GM18499 (cell line): ENCODE measurements at regions not wholly inside any gene's neighbourhood (a gene's known extent, or its start where the extent isn't known, plus 50 kb on each side); places are given as distances from the start of the nearest gene placed in this dataset.

Experiments
- ATAC-seq: cut with Tn5 transposase; IDR thresholded peaks from one replicate; pipeline ENCODE4 v1.9.1; 2021; ENCODE audit warnings: moderate number of reproducible peaks; ENCODE audit not compliant: insufficient read depth, unreplicated experiment

DNA sequence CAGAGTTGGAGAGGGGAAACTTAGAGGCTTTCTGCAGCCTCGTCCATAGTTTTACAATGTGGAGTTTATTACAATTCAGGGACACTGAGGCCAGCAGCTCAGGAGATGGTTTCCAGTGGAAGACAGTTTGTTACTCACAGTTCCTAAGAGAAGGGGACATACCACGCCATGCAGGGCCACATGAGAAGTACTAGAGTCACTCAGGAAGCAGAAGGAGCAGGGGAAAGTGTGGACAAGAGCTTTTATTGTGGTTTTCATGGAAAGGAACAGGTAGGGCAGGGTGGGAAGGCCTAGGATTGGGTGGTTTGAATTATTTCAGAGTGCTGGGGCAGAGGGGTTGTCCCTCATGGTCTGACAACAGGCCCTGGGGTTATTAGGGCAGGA, 292.1 kb upstream of the IGFBP3 start:
- ATAC-seq = no peak

DNA sequence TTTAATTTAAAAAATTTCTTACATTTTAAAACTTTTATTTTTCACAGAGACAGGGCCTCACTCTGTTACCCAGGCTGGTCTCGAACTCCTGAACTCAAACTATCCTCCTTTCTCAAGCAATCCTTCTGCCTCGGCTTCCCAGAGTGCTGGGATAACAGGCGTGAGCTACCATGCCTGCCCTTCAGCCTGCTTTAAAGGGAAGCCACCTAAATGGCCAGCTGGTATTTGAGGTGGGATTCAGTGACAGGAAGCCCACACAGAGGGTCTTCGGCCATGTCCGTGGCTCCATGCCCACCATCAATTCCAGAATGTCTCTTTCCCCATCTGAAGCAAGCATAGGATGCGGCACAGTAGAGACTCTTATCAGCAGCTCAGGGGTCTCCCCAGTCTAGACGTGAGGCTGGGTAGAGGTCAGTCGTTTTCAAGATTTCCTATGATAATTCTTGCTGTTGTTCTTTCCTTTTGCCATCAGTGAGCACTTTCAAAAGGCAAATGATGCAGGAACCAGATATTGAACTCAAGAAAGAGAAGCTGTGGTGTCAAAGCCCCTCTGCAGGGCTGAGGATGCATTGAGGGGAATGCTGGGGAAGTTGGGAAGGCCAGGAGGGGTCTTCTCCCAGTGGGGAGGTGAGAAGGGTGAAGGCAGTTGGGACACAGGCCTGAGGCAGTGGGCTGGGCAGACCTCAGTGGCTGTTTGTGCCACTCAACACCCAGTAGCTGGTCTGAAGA, 291.5 kb upstream of the IGFBP3 start:
- ATAC-seq = no peak

DNA sequence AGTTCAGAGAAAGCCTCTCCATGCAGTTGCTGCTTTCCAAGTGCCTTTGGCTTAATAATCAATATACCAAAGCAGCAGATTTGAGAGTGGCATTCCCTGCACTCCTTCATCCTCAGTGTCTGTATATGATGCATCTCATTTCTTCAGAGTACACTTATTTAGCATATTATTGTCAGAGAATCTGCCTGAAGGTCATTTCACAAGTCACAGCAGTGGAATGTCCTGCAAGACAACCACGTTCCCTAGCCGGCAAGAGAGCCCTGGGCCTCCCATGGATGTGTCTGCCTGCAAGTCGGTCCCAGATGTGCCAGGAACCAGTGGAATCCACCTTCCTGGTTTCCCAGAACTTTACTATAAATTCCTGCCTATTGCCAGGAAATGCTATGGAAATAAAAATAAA, 289.4 kb upstream of the IGFBP3 start:
- ATAC-seq = no peak

DNA sequence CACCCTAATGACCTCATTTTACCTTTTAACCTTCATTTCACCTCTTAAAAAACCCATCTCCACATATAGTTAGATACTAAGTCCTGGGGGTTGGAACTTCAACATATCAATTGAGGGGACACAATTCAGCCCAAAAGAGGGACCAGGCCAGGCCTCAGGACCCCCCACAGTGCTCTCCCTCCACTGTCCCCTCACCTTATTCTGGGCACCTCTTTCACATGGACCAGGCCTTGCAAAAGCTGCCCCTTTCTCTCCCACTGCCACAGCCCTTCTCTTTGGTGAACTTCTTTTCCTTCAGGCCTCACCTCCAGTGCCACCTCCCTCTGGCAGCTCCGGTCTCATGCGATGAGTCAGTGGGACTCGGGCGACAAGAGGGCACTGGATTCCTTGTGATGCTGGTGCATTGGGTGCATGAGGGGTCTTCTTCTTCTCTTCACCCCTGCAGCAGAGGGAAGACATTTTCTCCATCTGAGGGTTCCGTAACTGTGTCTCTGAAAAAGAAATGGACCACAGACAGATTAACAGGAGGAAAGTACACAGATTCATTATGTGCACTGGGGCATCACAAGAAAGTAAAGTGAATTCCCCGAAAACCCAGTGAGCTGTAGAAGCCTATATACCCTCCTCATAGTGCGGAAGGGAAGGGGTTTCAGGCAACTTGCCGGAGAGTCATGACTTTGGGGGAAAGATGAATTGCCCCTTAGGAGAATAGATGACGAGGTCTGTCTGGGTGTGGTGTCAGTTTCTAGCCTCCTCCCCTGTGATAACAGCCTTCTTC, 288.7 kb upstream of the IGFBP3 start:
- ATAC-seq = no peak

DNA sequence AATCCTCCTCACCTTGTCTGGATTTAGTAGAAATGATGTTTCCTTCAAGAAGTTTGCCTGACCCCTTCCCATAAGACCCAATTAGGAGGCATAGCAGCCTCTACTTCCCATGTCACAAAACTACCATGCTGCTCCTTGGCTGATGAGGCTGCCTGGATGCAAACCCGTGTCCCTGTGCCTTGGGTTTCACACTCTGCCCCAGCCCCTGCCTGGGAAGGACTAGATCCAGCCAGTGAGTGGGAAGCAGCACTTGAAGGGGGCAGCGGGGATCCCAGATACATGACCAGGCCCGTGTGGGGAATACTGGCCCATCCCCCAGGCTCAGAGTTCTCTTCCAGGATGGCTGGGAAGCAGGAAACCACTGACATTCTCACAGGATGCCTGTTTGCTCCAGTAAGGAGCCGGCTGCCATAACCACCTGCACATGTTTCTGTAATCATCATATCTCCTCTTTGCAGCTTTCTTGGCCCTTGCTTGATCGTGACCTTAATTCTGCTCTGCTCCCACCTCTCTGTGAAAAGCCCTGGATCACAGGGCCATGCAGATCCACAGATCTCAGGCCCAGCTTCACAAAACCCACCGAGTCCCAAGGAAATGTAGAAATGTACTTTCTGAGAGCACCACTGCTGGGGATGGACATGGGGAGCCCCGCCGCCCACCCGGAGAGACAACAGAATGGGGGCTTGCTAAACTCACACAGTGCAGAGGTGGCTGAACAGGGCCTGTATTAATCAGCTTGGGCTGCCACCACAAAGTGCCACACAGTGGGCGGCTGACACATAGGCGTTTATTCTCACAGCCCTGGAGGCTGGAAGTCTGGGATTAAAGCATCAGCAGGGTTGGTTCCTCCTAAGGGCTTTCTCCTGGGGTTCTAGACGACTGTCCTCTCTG, 287.8 kb upstream of the IGFBP3 start:
- ATAC-seq = no peak

DNA sequence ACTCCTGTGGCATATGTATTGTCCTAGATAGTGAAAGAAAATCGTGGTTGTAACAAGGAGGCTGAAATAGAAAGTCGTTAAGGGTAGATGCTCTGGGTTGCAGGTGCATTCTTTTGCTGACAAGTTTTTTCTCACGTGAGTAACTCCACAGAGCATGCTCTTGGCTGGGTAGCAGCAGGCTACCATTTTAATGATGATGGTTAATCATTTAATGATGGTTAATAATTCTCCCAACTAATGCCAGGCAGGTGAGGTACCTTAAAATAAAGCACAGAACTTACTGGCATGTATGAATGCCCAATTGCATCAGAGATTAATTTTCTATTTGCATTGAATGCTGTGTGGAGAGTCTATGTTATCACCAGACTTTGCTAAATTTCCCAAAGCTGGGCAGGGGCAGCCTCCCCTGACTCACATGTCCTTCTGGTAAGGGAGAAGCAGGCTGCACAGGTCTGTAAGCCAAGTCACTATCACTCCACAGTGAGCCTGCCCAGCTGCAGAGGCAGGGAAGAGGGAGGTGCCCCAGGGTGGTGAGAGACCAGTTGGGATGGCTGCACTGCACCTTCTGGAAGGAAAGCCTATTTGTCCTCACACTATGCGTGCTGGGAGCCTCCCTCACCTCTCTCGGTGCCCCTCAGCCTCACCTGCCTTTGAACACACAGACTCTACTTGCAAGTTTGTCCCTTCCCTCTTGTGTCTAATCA, 287.0 kb upstream of the IGFBP3 start:
- ATAC-seq = no peak

DNA sequence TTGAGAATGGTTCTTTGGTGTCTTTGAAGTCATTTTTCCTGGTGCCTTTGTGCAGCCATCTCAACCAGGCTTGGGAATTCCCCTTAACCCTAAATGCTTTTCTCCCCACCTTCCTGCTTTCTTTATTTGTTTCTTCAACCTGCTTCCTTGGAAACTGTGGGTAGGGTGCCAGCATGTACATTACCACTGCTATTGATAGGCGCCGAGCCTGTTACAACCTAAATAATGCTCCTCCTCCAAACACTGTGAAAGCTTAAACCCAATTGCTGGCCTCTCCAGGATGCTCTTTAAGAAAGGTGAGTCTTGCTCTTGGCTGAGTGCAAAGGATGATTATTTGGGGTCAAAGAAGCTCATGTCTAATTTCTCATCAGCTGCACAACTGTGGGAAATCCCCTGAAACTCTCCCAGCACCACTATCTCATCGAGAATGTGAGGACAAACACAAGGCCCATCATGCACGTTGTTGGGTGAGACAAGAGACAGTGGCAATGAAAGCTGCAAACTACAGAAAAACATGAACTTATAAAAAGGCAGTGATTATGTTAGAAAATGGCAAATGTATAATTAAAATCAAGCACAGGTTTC, 285.5 kb upstream of the IGFBP3 start:
- ATAC-seq = no peak

DNA sequence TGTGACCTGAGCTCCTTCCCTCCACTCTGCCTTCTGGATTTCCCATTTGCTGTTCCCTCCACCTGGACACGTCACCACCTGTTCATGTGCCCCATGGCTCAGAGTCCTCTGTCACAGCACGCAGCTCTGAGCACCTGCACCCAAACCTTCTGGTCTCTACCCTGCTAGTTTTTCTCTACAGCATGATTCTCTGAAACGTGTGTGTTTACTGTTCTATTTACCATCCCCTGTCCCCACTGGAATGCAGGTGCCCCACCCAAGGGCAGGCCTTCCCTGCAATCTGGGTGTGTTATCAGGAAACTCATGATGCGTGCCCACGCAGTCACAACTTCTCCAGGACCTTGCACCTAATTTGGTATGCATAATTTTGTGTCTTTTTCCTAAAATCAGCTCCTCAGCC, 284.4 kb upstream of the IGFBP3 start:
- no peak for ATAC-seq

DNA sequence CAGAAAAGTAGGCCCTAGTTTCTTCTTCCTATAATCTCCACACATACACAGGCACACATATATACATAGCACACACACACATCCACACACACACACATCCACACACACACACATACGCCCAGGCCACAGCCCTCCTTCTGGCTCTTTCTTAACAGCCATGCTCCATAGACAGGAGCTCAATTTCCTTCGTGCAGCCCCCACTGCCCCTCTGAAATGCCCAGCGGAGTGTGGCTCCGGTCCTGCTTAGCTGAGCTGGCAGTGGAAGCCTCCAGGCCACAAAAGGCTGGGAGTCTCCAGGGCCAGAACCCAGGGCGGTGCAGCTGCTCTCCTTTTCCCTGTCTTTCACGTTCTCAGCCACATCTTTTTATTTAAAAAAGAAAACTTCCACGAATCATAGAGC, 282.9 kb upstream of the IGFBP3 start:
- ATAC-seq = no peak

DNA sequence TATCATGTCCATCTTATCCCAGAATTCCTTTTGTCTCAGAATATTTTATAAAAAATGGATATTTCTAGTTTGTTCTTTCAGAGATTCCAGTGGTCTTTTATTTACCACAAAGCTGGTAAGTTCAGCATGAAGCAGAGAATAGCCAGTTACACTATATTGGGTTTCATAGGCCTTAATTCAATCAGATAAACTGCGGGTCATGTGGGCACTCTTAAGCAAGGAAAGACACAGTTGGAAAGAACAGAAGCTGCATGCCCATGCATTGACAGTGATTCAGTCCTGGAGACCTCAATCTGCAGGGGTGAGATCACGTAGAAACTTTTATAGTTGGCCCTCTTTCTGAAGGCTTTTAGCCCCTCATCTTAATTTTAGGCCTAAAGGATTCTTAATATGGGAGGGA, 281.3 kb upstream of the IGFBP3 start:
- ATAC-seq = no peak

DNA sequence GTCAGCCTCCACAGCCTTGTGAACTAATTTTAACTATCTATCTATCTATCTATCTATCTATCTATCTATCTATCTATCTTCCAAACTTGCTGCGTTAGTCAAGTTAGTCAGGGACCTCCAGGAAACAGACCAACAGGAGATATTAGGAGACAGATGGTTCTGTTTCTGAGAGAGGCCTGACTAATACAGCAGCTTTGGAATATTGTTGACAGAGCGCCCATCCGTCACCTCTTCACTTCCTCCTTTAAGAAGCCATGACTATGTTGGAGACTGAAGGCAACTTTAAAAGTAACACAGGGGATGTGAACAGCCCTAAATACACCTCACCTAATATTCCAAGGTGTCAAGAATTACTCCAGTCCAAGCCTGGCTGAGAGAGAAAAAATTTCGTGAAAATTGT, 280.9 kb upstream of the IGFBP3 start:
- no peak for ATAC-seq

DNA sequence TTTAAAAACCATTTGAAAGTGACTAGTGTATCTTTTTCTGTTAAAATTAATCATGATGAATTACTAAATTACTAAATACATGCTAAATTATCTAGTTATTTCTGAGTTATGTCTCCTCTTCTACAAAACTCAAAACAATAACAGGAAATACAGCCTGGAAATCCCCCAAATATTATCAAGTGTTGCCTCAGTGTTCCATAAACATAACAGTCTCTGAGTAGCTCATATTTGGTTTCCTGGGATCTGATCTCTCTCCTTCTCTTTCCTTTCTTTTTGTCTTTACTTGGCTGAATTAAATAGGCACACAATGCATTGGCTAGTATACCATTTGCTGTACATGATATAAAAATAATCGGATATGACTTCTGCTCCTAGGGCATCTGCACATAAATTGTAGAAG, 277.6 kb upstream of the IGFBP3 start:
- ATAC-seq = no peak

DNA sequence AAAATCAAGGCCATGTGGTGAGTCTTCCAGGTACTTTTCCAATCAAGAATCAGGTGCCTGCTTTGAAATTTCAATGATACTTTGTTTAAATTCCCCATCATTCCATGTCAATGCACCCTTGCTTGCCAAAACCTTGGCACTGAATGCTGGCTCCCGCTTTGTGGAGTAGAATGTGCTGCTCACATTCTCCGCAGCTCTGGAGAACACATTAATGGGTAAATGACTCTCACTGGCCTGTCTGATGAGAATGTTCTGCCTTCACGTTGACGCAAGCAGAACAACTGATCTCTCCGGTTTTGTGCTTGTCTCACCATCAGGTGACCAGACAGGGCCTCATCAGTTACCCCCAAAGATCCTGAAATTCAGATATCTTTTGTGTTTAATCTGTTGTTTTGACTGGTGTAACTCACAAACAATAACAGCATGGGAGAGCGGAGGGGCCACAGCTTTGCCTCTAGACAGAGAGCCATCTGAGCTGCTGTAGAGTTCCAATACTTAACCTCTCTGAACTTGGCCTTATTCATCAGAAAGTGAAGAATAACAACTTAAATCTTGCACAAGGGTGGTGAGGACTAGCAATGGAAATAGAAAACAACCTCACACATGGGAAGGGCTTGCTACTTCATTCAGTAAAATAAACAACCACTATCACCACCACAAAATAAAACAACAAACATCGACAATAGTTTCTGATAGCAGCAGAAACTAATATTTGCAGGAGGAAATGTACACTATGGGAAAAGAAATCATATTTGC, 276.9 kb upstream of the IGFBP3 start:
- ATAC-seq = no peak

DNA sequence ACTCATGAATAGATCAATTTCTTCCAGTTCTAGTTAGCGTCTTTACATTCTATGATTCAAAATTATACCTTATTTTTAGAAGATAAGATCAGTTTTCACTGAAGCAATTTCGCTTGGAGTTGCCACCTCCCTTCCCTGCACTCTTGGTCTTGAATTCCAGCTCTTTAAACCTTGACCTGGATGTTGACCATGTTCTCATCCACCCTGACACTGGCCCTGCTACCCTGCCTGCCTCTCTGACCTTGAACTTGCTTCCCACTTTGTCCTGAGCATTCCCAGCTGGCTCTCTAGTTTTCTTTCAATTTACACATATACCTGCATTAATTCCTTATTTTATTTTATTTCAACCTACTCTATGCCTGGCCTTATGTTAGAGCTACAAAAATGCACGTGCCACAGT, 274.9 kb upstream of the IGFBP3 start:
- no peak for ATAC-seq

DNA sequence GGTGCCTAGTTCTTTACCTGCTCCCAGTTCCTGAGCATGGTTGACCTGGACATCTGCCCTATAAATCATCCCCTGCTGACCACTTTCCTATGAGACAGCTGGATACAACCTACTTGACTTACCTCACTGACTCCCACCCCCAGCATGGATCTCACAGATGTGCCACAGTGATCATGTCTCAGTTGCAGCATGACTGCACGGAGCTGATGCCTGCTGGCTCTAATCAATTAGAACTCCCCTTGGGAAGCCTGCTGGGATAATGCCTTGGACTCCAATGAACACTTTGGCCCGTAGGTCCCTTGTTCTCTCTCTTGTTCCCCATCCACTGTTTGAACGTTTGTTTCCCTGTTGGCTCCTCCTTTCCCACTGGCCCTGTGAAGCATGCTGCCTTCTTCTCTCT, 271.2 kb upstream of the IGFBP3 start:
- ATAC-seq = no peak

DNA sequence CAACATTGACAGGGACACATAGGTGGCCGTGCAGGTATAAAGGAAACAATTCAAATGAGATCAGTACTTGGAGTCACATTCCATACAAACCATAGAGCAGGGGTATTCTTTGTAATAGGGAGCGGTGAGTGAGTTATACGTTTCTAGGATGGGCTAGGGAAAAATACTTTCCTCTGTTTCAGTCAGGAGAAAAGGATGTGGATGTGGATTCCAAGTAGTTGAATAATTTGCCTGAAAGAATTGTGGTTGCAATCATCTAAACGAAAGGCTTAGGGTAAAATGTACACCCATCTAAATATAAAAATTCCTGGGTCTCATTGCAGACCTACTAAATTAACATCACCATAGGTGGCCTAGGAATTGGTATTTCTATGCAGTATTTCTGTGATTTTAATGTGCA, 270.7 kb upstream of the IGFBP3 start:
- ATAC-seq = no peak

DNA sequence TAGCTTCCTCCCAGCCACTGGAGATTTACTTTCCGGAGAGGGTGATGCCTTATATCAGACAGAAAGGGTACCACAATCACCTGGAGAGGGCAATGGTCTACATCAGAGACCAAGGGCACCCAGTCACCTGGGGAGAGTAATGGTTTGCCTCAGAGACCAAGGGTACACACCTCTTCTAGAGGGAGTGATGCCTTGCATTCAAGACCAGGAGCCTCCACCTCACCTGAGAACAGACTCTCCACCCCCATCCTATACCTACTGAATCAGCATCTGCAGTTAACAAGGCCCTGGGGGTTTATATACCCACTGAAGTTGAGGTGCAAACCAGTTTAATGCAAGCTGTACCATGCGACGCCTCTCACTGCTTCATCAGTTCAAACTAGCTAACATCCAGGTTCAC, 270.2 kb upstream of the IGFBP3 start:
- ATAC-seq = no peak

DNA sequence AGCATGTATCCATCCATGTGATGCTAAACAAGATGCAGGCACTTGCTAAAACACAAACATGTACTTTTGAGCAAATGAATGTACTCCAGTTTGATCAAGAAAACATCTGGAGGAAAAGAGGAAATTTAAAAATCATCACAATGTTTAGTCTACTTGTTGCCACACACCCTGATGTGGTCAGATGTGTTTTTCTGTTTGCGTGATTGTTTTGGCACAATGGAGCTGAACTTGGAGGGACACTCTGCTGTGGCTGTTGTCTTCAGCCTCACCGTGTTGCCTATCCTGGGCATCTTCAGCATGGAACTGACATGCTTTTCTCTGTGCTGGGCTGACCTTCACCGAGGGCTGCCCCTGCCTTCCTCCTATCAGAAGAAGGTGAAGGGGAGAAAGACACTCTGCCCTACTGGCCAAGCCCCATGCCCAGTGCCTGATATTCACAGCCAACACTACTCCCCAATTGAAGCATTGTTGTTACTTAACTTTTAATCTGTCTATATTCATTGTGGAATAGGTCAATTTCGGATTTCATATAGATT, 268.3 kb upstream of the IGFBP3 start:
- ATAC-seq = no peak

DNA sequence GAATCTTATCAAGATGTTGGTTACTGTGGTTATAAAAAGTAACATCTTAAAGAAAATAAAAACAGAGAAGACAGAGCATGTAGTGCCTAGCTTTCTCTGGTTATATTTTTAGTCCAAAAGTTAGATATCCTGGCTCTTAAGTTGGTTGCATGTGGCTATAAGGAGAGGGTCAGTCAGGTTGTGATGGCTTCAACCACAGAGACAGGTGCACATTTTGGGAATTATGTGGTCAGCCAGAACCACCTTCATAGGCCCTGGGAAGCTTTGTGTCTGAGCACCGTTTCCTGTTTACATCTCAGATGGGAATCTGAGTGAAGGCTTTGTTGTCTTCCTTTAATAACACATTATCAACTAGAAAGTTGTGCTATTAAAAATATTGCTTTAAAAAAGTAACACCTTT, 265.1 kb upstream of the IGFBP3 start:
- ATAC-seq = no peak
